GM21367 (cell line): ENCODE measurements at regions not wholly inside any gene's neighbourhood (a gene's known extent, or its start where the extent isn't known, plus 50 kb on each side); places are given as distances from the start of the nearest gene placed in this dataset.
"Not testable (repeated sequence)": the region's sequence is repeated elsewhere in the genome, so short reads cannot be mapped to it uniquely, and the experiment has no call there.

Source experiments
- ATAC-seq: cut with Tn5 transposase; IDR thresholded peaks from one replicate; pipeline ENCODE4 v1.9.1; 2021; ENCODE audit not compliant: unreplicated experiment

DNA sequence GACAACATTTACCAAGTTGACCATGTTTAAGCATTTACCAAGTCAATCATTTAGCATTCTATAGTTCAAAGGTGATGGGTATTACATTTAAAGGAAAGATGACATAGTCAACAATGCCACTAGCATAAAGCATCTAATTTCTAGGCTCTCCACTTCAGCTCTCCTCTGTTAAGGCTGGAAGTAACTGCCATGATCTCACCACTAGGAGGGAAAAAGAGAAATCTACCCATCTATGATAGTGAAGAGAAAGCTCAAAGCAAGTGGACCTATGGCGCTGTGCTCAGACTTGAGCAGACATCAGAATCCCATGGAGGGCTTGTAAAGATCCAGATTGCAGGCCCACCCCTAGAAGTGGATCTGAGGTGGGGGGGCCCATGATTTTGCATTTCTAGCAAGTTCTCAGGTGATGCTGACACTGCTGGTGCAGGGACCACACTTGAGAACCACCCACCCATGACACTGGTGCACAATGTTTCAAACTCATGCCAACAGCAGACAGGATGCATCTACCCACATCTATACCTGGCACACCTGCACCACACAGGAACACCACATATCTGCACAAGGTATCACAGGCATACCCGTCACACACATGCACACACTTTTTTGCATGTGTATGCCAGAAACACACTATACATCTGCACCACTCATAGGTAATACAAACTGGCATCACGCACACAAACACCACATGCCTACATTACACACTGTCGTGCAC lies 392.9 kb upstream of the RUNX1 start:
- no peak for ATAC-seq

DNA sequence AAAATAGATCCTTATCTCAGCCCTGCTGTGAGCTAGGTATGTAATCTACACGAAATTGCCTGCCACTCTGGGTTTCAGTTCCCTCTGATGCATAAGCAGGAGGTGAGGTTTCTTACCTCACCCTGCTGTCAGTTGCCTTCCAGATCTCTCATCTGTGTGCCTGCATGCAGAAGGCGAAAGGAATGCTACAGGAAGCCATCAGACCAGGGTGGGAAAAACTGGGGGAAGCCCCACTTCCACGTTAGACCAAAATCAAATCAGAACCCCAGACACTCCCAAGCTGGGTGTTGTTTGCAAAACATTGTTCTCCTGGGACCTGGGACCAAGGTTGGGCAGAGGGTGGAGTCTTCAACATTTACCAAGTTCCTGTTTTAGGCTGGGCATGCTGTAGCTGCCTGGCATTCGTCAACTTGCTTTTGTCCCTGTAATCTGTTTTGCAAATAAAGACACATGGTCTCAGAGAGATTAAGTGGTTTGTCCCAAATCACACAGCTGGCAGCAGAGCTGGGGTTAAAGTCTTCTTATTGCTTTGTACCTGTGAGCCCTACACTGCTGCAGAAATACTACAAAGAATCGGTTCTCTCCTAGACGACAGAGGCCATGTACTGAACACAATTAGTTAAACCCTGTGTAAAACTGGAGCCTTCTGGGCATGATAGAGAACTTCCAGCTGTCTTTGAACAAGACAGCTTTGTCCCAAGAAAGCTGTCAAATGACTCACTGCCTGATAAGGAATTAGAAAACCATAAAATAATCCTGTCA lies 389.7 kb upstream of the RUNX1 start:
- ATAC-seq: peak; percentile 71

- ATAC-seq: no peak
These were observed 388.8 kb upstream of the RUNX1 start for GRCh38 chr21:35437941-35438340.

DNA sequence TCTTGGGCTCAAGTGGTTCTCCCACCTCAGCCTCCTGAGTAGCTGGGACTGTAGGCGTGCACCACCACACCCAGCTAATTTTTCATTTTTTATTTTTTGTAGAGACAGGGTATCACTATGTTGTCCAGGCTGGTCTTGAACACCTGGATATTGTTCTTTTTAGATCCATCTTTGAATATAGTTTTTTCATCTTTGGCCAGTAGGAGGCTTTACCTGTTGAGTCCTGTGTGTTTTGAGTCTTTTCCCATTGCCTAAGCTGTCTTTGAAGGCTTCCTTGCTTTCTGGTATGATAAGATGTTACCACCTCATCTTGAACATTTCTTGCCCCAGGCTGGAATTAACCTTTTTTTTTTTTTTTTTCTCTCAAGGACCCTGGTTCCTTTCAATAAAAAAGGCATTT lies 387.8 kb upstream of the RUNX1 start:
- ATAC-seq: no peak

DNA sequence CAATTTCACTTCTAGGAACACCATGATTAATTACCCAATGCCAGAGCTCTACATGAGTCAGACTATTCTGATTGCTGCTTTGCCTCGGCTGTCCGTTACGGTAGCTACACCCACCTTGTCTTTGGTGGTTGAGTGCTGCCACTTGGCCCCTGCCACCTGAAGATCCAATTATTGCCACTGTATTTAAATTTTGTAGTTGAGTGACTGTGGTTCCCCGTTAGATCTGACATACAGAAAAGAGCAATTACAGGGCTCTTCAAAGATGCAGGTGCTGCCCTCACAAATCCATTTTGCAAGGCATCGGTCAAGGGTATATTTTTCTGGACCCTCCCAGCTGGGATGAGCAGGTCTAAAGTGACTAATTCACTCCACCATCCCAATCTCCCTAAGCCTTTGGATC lies 383.5 kb upstream of the RUNX1 start:
- not testable (repeated sequence) for ATAC-seq

GRCh38 chr21:35430260-35430659 lies 381.2 kb upstream of the RUNX1 start:
- ATAC-seq: no peak

DNA sequence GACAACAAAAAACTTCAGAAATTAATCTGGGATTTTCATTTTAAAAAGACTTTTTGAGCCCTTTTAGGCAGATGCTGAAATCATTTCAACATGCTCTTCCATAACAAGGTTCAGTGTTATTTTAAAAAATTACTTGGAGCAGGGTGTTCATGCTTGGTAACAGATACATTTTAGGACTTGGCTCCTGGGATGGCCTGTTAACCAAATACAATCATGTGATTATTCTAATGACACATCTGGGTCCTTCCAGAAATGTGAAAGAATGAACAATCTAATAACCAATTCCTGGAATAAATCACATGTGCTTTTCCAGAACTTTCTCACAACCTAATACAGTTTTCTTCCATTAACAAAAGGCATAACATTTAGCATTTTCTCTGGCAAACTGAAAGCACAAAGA lies 379.8 kb upstream of the RUNX1 start:
- ATAC-seq: no peak

DNA sequence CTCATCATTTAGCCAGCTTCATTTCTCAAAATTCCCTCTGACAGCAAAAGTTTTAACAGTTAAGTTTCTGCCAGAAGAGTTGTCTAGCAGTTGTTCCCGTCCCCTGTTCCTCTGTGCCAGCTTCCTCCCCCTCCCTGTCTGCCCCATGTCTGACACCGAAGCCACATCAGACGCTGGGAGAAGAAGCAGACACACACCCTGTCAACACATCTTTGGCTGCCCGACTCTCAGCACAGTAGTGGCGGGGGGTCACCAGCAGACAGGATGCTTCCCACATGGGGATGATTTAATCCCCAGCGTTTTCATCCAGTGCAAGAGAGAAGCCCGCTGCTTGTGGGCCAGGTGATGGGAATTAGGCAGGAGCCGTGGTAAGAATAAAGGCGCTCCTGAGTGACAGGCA lies 379.4 kb upstream of the RUNX1 start:
- no peak for ATAC-seq

DNA sequence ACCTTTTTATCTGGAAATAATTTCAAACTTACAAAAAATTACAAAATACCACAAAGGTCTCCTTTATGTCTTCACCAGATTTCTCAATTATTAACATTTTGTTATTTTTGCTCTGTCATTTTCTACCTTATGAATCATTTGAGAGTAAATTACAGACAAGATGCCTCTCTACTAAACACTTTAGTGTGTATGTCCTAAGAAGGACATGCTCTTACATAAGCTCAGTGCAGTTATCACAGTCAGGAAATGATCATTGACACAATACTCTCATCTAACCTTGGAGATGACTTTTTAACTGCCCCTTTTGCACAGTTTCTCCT lies 378.9 kb upstream of the RUNX1 start:
- no peak for ATAC-seq

DNA sequence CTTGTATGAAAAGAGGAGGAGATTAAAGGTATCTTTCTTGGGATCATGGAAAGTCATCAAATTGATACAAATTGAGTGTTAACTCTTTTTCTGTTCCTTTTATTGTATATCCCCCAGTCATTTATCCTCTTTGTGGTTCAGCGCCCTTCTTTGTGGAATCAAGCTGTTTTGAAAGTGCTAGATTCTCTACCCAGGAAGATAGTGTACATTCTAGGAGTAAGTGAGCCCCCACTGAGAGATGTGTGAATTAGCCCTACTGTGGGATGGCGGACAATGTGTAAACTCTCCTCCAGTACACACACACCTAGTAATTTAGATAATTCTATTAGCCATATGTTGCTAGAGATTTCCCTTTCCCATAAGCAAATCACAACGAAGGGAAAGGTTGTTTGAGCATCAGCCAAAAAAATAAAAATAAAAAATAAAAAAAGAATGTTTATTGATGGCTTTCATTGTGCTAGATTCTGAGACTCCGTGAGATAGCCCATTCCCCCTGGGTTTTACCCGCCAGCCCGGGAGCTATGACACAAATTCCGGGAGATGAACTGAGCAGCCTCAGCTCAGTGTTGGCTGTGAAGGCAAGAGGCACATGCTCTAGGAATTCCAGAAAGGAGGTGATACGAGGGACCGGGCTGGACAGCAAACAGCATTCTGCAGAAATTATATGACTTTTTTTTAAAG lies 378.4 kb upstream of the RUNX1 start:
- ATAC-seq: no peak

- ATAC-seq: no peak
These were observed 377.8 kb upstream of the RUNX1 start for GRCh38 chr21:35426897-35427296.

DNA sequence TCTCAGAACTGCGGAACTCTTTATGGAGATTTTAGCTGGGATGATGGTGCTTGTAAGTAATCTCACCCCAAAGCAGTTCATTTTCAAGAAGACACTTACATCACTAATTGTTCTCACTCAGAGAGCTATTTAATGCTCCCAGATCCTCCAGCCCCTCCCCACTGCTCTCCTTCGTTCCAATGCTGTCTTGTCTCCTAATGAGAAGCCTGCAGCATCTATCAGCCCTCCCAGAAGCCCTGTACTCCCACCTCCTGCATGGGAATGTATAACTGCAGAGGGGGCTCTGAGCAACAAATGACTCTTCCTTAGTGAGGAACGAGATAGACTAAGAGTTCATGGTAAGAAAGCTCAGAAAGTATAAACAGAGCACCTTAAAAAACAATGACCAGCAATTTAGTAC lies 377.4 kb upstream of the RUNX1 start:
- no peak for ATAC-seq

DNA sequence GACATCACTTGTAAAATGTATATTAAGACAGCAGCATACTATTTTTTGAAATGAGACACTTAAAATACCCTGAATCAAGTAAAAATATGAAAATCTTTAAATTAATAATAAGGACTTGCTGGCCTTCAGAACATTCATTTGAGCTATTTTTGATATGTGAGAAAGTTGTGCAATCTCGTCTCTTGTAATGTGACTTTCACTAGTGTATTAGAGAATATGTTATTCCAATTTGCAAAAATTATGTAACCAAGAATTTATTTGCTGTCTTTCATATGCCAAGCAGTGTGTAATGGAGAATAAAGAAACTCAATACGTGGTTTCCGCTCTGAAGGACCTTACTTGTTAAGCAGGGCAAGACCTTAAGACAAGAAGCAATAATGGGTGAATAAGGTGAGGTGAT lies 375.0 kb upstream of the RUNX1 start:
- no peak for ATAC-seq

- no peak for ATAC-seq
These were observed 374.6 kb upstream of the RUNX1 start for GRCh38 chr21:35423709-35424108.

DNA sequence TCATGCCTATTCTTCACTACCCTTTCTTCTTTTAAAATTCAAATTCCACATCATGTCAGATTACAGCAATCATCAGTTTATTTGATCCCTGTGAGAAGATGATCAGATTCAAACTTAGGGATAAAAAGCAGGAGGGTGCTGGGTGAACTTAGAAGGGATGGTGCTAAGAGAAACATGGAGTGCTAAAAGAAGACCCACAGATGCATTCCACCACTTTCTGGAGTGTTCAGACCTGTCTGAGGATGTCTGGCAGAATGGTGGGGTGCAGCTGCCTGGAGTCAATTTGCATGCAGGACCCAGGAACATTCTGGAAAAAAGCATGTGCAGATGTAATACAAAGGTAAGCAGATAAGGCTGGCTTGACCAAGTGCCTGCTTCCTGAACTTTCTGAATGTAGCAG lies 372.9 kb upstream of the RUNX1 start:
- ATAC-seq: no peak

- no peak for ATAC-seq
These were observed 372.1 kb upstream of the RUNX1 start for GRCh38 chr21:35421221-35421620.

DNA sequence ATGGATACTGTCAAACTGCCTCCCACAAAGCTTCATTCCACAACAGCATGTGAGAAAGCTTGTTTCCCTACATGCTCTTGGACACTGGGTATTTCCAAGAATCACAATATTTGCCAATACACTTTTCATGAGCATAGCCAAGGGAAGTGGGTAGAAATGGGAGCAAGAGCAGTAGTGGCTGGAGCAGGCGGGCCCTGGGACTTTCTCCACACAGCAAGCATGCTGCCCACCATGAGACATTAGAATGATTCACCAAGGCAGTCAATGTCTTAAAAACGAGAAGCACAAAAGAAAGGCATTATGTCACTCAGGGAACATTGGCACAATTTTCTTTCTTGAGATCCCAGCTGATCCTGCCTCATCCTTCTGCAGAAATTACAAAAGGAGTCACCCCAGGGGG lies 371.6 kb upstream of the RUNX1 start:
- ATAC-seq: no peak

DNA sequence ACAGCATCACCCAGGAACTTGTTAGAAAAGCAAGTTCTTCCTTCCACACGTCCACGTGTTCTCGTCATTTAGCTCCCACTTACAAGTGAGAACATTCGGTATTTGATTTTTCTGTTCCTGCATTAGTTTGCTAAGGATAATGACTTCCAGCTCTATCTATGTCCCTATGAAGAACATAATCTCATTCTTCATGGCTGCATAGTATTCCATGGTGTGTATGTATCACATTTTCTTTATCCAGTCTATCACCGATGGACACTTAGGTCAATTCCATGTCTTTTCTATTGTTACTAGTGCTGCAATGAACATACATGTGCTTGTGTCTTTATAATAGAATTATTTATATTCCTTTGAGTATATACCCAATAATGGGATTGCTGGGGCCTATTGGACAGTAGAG lies 368.7 kb upstream of the RUNX1 start:
- ATAC-seq: no peak

- ATAC-seq: no peak
These were observed 367.9 kb upstream of the RUNX1 start for GRCh38 chr21:35416866-35417489.

DNA sequence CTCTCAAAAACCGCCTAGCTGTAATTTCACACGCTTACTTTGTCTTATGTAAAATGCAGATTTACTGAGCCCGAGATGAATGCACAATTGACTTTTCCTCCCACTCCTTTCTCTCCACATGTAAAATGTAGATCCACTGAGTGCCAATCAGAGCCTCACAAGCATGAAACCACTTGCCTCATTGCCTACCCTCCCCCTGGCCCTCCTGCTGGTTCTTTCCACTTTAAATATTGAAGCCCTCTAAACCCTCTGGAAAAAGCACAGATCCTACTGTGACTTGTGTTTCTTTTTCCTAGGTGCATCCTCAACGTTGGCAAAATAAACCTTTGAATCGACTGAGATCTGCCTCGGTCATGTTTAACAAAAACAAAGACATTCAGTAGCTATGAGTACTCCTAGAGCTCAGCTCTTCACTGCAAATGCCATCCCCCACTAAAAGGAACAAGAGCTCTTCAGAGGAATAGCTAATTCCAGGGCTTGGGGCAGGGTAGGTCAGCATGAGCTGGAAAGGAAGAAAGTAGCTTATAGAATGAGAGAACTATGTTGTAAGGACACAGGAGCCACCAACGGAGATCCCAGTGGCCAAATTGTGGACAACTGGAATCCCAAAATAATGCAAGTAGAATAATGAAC lies 365.5 kb upstream of the RUNX1 start:
- no peak for ATAC-seq

DNA sequence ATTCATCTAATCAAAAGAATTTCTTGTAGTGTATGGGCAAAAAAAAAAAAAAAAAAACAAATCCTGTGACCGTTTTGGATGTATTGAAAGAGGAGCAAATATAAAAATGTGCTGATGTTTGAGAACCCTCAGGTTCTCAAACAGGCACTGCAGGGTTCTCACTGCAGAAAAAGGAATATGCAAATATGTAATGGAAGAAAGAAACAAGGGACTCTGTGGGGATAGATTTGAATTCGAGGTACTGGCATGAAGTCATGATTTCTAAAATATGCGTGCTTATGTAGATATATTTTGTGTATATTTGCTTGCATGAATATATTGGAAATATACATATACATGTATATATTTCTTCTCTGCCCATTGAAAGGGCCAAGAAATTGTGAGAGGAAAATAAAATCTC lies 365.0 kb upstream of the RUNX1 start:
- no peak for ATAC-seq
